ENCODE measurements at regions not wholly inside any gene's neighbourhood (a gene's known extent, or its start where the extent isn't known, plus 50 kb on each side); places are given as distances from the start of the nearest gene placed in this dataset.

GRCh38 chr2:217687771-217688170 lies 315.0 kb downstream of the TNS1 start:
- TF ChIP-seq CTCF (conservative IDR thresholded peaks at IDR 0.05; ENCODE audit: low read depth, low read length) = no peak
- no peak for TF ChIP-seq EZH2 (IDR thresholded peaks at IDR 0.05; ENCODE audit: borderline replicate concordance, low read depth, low read length, poor library complexity, severe bottlenecking)
